CD4-positive, alpha-beta T cell treated with Interleukin-4 for 1 hour (primary cell): ENCODE measurements at regions not wholly inside any gene's neighbourhood (a gene's known extent, or its start where the extent isn't known, plus 50 kb on each side); places are given as distances from the start of the nearest gene placed in this dataset.

Experiments
- DNase-seq, 2 donors: peaks; one replicate each; pipeline ENCODE4 v3.0.0-alpha.2; 2020 to 2022

GRCh38 chr18:65124633-65125032 is 626.2 kb upstream of the CDH7 start:
- no peak for DNase-seq

GRCh38 chr18:65103864-65104263 is 646.9 kb upstream of the CDH7 start:
- DNase-seq = no peak

- no peak for DNase-seq
Measured at GRCh38 chr18:65093346-65093745, 657.5 kb upstream of the CDH7 start.

- DNase-seq = no peak
Measured at GRCh38 chr18:65091744-65092329, 659.0 kb upstream of the CDH7 start.

- no peak for DNase-seq
Measured at GRCh38 chr18:65082907-65083306, 667.9 kb upstream of the CDH7 start.

DNA sequence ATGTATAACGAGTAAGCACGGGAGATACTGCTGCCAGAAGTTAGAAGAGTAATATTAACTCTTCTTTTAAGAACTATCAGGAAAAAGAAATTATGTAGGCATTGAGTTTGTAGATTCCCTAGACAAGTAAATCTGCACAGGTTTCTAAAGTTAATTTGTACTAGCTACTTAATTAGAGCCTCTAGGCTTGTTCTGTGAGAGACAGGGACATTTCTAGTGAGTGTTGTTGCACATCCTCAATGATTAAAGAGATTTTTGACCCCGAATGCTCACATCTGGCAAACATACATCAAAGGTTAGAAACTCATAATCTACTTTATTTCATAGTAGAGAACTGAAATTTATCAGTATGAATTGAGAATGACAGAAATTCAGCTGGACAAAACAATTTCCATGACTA is 669.0 kb upstream of the CDH7 start:
- no peak for DNase-seq

DNA sequence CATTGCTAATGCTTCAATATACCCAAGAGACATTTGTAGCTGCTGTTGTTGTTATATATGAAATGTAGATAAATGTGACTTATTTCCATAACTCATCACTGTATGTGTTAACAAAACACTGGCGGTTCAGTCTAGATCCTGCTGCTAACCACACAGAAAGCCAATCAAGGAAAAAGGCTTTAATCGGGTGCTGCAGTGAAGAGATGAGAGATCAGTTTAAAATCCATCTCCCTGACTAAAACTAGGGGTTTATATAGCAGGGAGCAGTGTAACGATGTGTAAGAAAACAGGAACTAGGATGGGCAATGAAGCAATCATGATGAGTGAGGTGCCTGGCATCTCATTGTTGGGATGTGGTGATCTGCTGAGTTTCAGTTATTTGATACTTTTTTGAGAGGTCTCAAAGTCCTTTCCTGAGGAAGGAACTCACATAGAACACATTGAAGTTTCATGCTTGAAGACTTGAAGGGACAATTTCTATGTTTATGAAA is 677.7 kb upstream of the CDH7 start:
- DNase-seq = no peak

- DNase-seq = no peak
Measured at GRCh38 chr18:65057439-65058083, 693.3 kb upstream of the CDH7 start.

DNA sequence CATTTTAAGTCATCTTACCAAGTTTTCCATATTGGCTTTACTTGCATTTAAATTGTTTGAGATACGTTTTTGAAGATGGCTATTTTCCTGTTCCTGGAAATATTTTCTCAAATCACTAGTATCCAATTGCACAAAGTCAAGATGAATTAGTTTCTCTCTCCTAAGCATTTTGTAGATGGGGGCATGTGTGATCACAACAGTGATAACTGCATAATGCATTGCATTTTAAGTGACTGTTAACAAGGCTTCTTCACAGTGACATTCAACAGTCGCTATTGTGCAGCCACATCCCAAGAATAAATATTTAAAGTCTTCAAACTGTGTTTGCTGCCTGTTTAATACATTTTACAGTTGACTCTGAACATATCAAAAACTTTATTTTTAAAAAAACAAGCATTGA is 694.2 kb upstream of the CDH7 start:
- no peak for DNase-seq

DNA sequence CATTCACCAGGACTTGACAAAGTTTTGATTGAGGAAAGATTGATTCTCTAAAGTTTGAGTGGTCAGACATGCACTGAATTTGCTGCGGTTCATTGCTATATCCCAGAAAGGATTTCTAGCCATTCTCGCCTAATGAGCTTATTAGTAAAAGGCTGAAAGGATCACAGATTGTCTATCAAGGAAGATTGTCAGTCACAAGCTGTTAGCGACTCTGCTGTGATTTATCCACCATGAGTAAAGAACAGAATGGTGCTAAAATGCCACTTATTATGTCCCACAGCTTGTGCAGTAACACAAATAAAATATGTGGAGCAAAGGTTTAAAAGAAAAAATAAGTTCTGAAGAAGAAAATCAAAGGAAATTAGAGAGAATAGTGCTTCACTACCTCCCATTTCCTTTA is 701.2 kb upstream of the CDH7 start:
- no peak for DNase-seq

- DNase-seq = no peak
Measured at GRCh38 chr18:65039578-65039977, 711.2 kb upstream of the CDH7 start.

DNA sequence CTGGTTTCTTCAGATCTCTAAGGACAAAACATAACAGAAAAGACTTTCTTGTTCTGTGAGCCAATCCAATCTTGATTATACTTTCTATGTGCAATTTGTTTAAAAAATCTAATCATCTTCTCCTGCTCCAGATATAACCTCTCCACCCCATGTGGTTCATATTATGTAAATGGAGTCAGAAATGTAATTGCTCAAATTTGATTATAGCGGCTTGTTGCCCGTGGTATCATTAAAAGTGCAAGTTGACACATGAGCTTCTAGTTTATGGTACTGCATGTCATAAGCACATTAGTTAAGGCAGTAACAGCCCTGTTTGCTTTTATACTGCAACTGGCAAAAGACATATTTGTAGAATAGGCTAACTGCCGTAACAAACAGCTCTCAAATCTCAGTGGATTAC is 715.1 kb upstream of the CDH7 start:
- no peak for DNase-seq

DNA sequence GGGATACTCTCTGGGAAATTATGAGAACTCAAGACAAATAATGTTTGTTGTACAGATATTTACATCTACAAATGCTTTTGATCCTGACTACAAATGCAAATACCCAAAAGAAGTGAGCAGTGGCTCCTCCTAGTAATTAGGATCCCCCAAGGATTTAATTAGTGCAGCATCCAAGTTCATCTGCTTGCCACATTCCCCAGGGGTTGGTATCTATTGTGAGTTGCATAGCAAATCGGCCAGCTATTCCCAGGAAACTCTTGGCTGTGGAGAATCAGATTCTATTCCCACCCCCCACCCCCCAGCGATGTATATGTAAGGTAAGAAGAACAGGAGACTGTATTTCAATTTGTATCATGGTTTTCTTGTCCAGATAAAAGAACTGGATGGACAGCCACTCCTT is 725.1 kb upstream of the CDH7 start:
- no peak for DNase-seq

DNA sequence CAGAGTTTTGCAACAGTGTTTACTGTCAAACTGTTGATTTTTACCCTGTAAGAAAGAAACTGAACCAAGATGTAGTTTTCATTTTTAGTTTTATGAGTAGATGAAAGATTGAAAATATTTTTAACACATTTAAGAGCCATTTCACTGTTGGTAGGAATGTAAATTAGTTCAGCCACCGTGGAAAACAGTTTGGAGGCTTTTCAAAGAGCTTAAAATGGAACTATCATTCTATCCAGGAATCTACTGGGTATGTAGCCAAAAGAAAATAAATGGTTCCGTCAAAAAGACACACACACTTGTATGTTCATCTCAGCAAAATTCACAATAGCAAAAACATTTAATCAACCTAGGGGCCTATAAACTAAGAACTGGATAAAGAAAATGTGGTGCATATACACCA is 729.8 kb upstream of the CDH7 start:
- DNase-seq = no peak

GRCh38 chr18:65018184-65018583 is 732.6 kb upstream of the CDH7 start:
- DNase-seq = no peak

GRCh38 chr18:65017372-65017760 is 733.4 kb upstream of the CDH7 start:
- DNase-seq = no peak

- DNase-seq = no peak
Measured at GRCh38 chr18:65016631-65017371, 734.0 kb upstream of the CDH7 start.

- no peak for DNase-seq
Measured at GRCh38 chr18:64994370-64994769, 756.4 kb upstream of the CDH7 start.

DNA sequence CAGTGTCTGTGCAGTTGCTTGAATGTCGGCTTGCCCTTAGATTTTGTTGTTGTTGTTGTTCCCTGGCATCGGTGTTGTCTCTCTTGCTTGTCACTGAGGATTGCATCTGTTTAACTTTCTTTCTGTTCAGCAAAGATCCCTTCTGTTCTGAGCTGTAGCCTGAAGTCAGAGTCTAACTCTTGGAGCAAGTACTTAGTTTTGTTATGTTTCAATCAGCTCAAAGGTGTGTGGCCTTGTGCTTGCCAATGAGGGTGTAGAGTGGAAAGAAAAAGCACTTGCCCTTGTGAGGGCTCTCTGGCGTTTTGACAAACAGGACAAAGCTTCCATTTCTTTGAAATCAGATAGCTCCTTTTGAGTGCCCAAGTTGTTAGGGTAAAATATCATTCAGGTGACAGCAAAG is 757.1 kb upstream of the CDH7 start:
- no peak for DNase-seq

DNA sequence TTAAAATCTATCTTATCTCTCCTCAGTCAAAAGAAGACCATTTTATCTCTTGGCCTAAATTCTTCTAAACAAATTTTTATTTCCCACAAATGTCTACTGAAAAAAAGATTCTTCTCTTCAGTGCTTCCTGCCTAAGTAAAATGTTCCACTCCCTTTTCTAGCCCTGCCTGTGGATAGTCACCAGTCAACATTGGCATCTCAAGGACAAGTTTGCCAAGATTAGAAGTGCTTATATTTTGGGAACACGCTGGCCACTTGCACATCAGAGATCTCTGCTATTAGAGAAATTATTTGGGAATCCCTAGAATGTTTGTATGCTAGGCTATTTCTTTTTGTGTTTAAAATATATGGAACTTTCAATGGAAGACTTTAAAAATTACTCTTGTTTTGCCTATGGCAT is 758.2 kb upstream of the CDH7 start:
- DNase-seq = no peak

GRCh38 chr18:64991102-64991501 is 759.7 kb upstream of the CDH7 start:
- DNase-seq = no peak

- DNase-seq = no peak
Measured at GRCh38 chr18:64986906-64987495, 763.8 kb upstream of the CDH7 start.

GRCh38 chr18:64983497-64984238 is 767.1 kb upstream of the CDH7 start:
- DNase-seq = no peak
